HG03064 (cell line): ENCODE measurements at regions not wholly inside any gene's neighbourhood (a gene's known extent, or its start where the extent isn't known, plus 50 kb on each side); places are given as distances from the start of the nearest gene placed in this dataset.
"Not testable (repeated sequence)": the region's sequence is repeated elsewhere in the genome, so short reads cannot be mapped to it uniquely, and the experiment has no call there.

Source experiments
- ATAC-seq: cut with Tn5 transposase; IDR thresholded peaks from one replicate; pipeline ENCODE4 v1.9.1; 2021; ENCODE audit warnings: low read depth; ENCODE audit not compliant: unreplicated experiment

DNA sequence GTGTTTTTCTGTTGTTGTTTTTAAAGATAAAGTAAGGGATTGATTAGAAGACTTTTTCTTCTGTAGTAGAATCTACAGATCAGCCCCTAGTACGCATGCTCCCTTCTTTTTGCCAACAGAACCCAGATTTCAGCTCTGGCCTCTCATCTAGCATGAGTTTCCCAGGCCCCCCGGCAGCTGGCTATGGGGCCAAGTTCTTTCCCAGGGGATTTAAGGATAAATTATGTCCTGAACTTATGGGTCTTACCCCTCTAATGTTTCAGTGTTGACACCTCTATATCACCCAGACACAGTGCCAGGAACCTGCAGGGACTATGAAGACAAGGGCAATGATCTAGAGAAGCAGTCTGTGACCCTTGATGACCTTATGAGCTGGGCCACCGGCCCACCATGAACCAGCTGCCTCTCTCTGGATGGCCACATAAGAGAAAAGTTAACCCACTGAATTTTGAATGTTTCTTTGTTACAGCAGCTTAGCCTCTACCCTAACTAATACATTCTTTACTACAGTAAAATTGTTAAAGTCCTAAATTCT is 150.5 kb downstream of the UNC5CL start:
- no peak for ATAC-seq

DNA sequence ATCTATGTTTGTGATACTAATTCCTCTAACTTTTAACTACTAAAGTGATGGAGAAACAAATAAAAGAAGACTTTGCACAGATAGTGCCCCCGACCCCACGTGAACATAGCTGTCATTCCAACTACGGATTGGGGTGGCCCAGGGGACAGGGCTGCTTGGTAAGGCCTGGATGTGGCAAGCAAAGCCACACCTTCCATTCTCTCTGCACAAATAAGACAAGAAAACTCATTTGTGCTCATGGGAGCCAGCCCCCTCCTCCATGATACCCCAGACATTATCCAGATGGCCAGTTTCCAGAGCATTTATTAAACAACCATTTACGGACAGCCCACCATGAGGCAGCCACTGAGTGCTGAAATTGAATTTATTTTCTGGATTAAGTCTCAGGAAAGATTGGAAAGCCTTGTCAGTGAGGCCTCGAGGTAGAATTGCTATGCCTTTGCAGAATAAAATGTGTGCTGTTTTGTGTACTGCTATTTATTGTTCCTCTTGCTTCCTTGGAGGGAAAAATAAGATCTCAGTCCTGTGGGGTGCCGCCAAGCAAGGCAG is 151.2 kb downstream of the UNC5CL start:
- no peak for ATAC-seq

DNA sequence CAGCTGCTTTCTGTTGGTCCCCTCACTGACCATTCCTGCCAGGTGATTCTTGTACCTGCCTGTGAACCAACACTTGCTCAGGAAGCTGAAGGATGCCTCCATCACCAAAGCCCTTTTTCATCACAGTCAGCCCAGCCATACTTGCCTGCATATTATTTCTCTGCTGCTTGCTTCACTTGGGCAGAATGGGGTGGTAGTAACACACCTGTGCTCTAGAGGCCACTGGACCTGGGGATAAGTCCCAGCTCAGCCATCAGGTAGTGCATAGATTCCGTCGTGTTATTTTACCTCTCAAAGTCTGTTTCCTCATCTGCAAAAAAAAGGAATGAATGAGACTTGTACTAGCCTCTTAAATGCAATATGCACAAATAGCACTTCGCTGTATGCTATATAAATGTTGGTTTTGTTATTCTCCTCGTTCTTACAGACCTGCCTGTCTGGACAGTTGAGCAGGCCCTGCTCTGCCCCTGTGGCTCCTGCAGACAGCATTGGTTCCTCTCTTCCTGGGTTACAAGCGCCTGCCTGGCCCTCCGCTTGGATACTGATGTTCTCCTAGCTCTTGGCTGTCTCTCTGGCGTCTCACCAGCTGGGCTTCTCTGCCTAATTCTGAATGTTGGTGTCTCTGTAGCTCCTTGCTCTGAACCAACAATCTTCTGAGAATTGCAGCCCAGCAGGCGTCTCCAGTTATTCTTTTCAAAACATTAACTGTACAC is 151.8 kb downstream of the UNC5CL start:
- no peak for ATAC-seq

DNA sequence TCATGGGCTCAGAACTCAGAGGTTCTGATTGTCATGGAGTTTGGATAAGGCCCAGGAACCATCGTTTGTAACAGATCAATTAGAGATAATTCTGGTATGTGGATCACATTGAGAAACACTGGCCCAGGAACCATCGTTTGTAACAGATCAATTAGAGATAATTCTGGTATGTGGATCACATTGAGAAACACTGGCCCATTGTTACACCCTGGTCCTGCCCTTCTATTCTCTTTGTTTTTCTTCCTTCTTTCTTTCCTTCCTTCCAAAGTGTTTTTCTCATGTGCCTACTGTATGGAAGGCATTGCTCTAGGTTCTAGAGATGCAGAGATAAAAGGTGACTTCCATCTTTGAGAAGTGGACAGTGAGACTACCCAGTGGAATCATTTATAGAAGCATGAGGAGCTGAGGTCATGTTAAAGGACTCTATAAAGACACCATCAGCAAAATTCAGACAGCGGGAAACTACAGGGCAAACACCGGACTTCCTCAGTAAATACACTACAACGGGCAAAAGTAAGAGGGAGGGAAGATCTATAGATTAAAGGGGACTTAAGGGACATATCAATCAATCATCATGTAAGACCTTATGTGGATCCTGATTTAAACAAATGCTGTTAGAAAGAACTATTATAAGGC is 153.8 kb downstream of the UNC5CL start:
- ATAC-seq: no peak

DNA sequence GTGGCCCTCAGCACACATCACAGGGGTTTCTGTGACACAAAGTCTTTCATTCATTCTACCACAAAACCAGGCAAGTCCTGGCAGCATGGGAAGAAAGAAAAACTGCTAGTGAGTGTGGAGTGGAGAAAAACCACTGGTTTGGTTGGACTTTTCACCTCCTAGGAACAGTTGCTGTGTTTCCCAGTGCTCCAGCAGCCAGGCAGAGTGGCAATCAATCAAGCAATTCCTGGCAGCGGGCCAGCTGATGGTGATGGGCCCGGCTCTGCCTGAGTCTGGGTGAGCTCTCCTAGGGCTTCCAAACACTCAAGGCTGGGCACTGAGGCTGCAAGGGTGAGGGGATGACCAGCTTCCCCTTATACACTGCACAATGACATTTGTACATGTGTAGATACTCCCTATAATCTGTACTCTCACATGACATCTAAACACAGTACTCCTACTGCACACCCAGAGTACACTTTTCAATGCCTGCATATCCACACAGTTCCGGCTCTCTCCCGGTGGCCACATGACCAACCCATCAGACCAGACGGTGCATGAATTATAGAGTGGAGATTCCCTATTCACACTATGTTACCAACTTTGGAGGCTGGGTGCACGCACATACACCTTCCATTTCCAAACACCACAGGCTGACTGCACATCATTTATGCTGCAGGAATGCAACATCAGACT is 156.6 kb downstream of the UNC5CL start:
- no peak for ATAC-seq

DNA sequence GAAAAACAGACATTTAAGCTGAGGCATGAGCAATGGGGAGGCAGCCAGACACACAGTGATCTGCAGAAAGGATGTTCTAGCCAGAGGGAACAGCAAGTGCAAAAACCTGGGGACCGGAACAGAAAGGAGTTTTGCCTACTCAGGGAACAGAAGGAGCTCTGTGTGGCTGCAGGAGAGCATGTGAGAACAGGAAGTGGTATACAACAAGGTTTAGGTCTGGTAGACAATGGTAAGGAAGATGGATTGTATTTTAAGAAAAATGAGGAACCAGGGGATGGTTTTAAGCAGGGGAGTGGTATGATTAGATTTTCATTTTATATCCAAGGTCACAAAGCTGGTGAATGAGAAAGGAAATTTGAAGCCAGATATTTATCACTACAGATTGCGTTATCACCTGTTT is 157.5 kb downstream of the UNC5CL start:
- no peak for ATAC-seq

DNA sequence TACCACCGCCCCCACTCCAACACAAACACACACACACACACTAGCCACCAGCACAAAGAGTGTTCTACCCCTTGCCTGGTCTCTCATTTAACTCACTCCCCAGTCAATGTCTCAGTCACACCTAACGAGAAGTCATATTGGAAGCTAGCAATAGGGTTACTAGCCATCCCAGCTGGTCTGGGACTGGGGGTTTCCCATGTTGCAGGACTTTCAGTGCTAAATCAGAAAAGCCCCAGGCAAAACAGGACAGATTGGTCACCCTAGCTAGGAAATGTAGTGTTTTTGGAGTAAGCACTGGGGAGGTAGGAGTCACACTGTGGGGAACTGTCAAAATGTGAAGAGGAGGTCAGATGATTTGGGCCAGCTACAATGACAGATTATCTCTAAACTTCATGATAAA is 158.1 kb downstream of the UNC5CL start:
- no peak for ATAC-seq

DNA sequence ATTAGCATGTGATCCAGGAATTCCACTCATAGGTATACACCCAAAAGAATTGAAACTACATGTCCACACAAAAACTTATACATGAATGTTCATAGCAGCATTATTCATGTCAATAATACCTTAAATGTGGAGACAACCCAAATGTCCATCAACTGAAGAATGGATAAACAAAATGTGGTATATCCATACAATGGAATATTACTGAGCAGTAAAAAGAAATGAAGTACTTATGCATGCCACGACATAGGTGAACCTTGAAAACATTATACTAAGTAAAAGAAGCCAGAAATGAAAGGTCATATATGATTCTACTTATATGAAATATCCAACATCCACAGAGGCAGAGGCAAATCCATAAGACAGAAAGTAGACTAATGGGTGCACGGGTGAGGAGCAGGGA is 159.9 kb downstream of the UNC5CL start:
- no peak for ATAC-seq

DNA sequence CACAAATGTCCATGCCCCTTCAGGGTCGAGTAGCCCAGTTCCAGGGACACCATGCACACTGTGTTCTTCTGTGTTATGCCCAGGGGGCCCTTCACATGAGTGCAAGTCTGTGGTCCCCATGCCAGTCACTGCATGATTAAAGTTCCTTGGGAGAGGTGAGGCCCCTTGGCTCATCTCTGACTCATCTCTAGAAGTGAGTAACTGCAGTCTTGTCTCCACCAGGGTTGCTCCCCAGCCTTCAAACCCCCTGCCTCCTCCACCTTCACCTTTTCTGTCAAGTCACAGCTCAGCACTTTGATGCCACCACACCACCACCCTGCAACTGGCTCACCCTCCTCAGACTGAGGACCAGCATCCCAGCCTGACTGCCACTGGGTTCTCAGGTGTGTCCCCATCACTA is 161.7 kb downstream of the UNC5CL start:
- no peak for ATAC-seq

DNA sequence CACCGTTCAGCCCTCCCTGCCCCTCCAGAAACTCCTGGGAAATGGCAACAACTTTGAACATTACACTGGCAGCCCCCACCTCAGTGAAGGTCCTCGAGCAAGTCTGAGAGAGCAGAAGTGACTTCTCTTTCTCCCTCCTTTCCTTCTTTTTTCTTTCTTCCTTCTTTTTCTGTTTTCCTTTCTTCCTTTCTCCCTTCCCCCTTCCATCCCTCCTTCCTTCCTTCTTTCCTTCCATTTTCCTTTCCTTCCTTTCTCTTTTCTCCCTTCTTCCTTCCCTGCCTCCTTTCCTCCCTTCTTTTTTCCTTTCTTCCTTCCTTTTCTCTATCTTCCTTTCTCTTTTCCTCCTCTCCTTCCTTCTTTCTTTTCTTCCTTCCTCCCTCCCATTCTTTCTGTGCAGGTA is 162.7 kb downstream of the UNC5CL start:
- ATAC-seq: no peak

DNA sequence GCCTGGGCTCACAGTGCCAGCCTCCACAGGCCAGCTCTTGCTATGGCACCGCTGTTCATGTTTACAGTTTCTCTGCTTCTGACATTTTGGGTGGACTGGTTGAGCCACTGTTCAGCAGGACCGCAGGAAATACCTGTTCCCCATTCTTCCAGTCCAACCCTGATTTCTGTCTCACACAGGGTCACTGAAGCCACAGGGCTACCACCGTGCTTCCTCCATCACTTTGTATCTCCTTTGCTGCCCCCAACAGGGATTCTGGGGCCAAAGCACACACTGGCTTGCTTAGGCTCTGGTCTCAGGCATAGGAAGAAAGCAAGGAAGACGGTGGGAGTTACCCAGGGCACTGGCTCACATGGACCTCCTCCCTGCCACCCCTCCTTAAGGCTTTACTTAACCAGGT is 164.5 kb downstream of the UNC5CL start:
- ATAC-seq: no peak

DNA sequence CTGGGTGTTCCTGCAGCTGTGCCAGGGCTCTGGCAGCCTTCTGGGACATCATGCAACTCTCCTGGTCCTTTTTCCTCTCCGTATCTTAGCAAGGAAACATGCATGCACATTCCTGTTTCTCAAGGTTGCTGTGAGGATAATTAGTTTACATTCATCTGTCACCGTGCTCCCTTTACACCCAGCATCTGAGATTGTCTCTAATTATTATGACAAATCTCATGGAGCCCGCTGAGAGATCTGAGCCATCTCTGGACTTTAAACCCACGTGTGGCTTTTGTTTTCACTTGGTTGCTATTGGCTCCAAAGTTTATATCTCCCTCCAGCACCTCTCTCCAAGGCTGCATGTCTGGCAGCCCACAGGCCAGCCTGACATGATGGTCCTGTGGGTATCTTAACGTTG is 167.6 kb downstream of the UNC5CL start:
- no peak for ATAC-seq

DNA sequence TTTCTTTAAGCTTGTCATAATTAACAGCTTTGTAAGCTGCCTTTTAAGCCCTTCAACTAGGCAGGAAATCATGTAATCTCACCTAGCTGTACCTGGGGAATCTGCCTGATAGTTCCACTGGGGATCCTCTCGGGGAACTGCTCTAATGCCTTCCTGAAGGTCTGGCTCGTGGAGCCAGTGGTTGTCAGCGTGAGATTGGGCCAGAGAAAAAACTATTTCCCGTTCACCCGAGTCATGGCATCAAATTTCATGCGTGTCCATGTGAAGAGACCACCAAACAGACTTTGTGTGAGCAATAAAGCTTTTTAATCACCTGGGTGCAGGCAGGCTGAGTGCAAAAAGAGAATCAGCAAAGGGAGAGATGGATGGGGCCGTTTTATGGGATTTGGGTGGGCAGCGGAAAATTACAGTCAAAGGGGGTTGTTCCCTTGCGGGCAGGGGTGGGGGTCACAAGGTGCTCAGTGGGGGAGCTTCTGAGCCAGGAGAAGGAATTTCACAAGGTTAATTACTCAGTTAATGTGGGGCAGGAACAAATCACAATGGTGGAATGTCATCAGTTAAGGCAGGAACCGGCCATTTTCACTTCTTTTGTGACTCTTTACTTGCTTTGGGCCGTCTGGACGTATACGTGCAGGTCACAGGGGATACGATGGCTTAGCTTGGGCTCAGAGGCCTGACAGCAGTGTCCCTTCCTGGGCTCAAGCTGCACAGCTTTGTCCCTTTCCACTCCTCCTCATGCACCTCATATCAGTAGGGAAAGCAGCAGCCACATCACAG is 170.7 kb downstream of the UNC5CL start:
- ATAC-seq: not testable (repeated sequence)

DNA sequence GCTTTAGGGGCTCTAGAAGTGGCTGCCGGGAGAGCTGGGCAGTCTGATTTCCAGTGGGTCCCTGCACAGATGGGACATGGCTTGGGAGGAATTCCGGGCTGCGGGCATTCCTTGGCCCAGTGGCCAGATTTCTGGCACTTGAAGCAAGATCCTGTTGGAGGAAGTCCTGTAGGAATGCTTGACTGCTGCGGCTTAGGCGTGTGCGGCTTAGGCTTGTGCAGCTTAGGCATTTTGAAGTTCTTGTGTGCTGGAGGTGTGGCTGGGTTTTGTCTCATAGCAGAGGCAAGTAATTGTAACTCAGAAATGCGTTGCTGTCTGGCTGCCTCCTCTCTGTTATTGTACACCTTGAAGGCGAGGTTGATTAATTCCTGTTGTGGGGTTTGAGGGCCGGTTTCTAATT is 171.5 kb downstream of the UNC5CL start:
- not testable (repeated sequence) for ATAC-seq

DNA sequence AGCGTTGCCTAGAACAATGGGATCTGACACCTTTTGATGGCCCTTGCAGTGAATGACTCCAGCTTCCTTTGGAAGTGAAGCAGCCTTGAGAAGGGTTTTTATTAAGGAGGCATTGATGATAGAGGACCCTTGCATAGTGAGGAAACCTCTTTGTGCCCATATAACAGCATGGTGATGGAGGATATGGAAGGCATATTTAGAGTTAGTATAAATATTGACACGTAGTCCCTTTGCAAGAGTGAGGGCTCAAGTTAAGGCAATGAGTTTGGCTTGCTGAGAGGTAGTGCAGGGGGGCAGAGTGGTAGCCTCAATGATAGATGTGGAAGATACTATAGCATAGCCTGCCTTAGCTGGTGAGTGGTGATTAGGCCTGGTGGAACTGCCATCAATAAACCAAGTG is 173.8 kb downstream of the UNC5CL start:
- ATAC-seq: not testable (repeated sequence)

DNA sequence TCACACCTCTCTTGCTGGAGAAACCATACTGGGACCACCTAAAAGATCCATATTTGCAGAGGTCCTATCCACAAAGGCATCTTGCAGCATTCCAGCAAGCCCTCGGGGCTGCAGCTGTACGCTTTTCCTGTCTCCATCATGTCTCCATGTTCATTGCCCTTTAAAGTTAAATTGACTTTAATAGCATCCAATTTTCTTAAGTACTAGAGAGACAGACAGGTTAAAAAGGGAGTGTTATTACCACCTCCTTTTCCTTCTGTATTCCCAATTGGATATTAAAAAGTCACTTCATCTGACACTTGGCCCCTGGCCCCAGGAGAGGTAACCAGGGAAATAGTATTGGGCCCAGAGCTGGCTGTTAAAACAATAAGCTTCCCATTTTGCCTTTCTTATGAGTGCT is 178.6 kb downstream of the UNC5CL start:
- no peak for ATAC-seq

DNA sequence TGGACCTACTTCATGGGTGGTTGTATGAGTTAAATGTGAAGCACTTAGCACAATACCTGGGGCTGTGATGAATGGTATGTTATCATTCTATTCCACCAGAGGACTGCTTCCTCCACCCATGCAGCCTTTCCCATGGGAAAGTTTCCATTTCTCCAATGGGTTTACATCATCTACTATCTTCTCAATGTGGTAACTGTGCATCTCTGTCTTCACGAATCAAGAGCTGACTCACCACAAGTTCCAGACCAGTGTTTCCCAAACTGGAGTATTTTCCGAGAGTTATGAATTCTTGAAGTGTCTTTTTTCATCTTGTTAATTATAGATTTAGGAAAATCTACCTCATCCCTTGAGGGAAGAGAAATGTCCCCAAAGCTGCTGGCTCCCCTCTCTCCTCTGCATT is 182.8 kb downstream of the UNC5CL start:
- ATAC-seq: no peak

DNA sequence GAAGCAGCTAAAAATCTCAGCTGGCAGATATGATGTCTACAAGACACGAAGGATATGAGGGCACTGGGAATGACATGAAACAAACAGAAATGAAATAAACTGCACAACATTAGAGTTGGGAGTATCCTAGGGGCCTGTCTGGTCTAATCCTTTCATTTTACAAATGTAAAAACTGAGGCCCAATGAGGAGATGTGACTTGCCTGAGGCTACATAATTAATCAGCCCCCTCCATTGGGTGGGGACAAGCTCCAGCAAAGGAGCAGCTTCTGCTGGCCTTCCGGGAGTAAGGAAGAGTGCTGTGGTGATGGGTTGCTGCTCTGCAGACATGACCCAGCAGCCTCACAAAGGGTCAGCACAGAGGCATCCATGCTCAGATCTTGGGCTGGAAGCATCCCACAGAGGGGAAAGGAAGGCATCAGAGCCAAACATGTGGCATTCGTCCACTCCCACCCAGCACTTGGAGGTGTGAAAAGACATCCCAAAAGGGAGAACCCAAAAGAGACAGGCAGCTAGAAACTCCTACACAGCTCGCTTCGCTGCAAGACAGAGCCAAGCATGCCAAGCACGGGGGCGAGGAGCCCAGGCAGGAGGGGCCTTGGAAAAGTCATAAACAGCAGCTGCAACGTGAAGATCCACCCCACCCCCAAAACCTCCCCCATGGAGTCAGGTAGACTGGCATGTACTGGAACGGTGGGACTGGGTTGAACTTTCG is 183.7 kb downstream of the UNC5CL start:
- ATAC-seq: no peak

DNA sequence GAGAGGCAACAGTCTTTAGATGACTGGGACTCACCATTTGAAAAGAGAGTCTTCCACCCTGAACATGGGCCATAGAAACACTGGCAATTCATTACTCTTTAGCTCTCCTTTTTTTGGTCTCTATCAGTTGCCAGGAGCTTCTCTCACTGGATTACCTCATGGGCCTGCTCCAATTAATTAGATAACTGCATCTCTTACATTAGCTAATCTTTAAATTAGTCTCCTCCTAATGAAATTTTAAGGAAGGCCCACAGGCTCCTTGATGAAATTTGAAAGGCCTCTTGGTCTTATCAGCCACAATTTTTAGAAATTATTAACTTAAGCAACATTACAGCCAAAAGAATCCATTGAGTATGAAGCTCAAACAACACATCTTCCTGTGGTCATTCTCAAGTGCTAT is 184.4 kb downstream of the UNC5CL start:
- ATAC-seq: no peak

DNA sequence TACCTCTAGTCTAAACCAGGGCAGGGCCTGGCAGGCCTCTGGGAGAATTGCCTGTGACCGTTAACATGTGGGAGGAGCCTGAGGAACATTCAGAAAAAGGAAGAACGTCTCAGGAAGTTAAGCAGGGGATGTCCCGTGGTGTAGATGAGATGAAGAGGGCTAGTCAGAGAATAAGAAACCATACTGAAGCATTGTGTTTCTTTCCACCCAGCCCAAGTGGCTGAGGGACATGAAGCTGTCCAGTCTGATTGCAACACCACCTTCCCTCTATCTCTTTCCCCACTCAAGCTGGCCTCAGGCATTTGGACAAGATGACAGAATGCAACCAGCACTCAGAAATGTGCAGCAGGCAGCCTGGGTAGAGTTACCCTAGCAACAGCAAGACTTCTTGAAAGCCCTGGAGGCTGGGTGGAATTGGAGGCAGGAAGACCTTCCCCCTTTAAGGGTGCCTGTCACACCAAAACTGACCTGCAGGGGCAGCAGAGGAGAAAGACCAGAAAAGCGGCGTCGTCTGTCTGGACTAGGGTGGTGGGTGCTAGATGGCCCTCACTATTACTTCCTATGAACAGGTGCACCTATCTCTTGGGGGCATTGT is 186.1 kb downstream of the UNC5CL start:
- no peak for ATAC-seq
